ENCODE measurements at regions not wholly inside any gene's neighbourhood (a gene's known extent, or its start where the extent isn't known, plus 50 kb on each side); places are given as distances from the start of the nearest gene placed in this dataset.

- DNase-seq (ENCODE audit: insufficient read length, low spot score), result no peak
- TF ChIP-seq POLR2AphosphoS5 (IDR thresholded peaks at IDR 0.05; ENCODE audit: low read depth, low read length) (no peak), SPI1 (IDR thresholded peaks at IDR 0.05; ENCODE audit: low read depth, low read length) (no peak), POLR2A (IDR thresholded peaks at IDR 0.05; ENCODE audit: low read depth, low read length) (no peak), PAX5 (IDR thresholded peaks at IDR 0.05; ENCODE audit: insufficient read depth, low read length, severe bottlenecking) (no peak), TAF1 (IDR thresholded peaks at IDR 0.05; ENCODE audit: low read depth, low read length) (no peak), POU2F2 (IDR thresholded peaks at IDR 0.05; ENCODE audit: low read depth, low read length) (no peak)
- no peak for FAIRE-seq
Measured at GRCh38 chr17:17415006-17415405, 61.8 kb upstream of the MED9 start.

- no peak for DNase-seq (ENCODE audit: insufficient read length, low spot score)
Measured at GRCh38 chr17:17416007-17416399, 60.8 kb upstream of the MED9 start.

DNA sequence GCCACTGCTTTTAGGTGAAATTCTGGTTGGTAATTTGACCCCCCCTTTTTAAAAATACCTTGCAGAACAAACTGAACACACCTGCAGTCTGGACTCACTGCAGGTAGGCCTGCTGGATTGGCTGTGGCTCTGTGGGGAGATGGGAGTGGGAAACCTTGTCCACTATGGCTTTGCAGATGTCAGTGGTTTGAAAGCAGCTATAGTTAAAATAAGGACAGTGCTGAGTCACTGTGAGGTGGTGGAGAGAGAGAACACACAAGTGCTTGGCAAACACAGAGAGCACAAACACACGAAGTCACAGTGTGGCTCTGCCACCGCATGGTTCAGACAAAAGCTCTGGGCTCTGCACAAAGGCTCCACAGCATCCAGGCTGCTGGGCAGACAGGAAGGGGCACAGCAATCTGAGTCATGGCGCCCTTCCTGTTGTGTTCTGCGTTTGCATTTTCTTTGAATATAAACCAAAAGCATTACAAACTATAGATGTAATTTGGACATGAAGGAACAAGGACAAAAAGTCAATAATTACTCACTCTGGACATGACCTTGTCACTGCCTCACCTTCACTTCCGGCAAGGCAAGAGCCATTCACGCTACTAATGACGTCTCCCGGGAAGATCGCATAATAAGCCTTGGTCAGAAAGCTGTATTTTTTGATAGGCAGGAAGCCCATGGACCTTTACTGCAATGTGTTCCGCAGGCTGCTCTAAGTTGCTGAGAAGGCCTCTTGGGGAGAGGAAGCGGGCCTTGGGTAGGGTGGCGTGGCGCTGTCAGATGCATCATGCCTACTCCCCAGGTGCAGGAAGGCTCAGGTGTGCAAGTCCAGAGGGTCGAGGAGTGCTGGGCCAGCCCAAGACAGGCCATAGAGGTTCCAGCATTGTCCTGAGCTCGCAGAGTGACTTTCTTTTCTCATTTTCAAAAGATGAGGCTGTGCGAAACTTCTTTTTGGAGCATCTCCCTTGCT lies 60.1 kb upstream of the MED9 start:
- no peak for DNase-seq (ENCODE audit: insufficient read length, low spot score)
- no peak for FAIRE-seq
- TF ChIP-seq TAF1 (IDR thresholded peaks at IDR 0.05; ENCODE audit: low read depth, low read length) (no peak), POLR2AphosphoS5 (IDR thresholded peaks at IDR 0.05; ENCODE audit: low read depth, low read length) (no peak), POU2F2 (IDR thresholded peaks at IDR 0.05; ENCODE audit: low read depth, low read length) (no peak), PAX5 (IDR thresholded peaks at IDR 0.05; ENCODE audit: insufficient read depth, low read length, severe bottlenecking) (no peak), POLR2A (IDR thresholded peaks at IDR 0.05; ENCODE audit: low read depth, low read length) (no peak), SPI1 (IDR thresholded peaks at IDR 0.05; ENCODE audit: low read depth, low read length) (no peak)

More at GRCh38 chr17:17416007-17416399, 60.8 kb upstream of the MED9 start:
- TF ChIP-seq POU2F2 (IDR thresholded peaks at IDR 0.05; ENCODE audit: low read depth, low read length), result no peak
- no peak for TF ChIP-seq POLR2A (IDR thresholded peaks at IDR 0.05; ENCODE audit: low read depth, low read length)
- no peak for TF ChIP-seq SPI1 (IDR thresholded peaks at IDR 0.05; ENCODE audit: low read depth, low read length)
- no peak for TF ChIP-seq TAF1 (IDR thresholded peaks at IDR 0.05; ENCODE audit: low read depth, low read length)
- no peak for TF ChIP-seq PAX5 (IDR thresholded peaks at IDR 0.05; ENCODE audit: insufficient read depth, low read length, severe bottlenecking)
- TF ChIP-seq POLR2AphosphoS5 (IDR thresholded peaks at IDR 0.05; ENCODE audit: low read depth, low read length), result no peak
- FAIRE-seq, result no peak

- no peak for FAIRE-seq
- DNase-seq (ENCODE audit: insufficient read length, low spot score), result no peak
Measured at GRCh38 chr17:17417718-17418181, 59.0 kb upstream of the MED9 start.

DNA sequence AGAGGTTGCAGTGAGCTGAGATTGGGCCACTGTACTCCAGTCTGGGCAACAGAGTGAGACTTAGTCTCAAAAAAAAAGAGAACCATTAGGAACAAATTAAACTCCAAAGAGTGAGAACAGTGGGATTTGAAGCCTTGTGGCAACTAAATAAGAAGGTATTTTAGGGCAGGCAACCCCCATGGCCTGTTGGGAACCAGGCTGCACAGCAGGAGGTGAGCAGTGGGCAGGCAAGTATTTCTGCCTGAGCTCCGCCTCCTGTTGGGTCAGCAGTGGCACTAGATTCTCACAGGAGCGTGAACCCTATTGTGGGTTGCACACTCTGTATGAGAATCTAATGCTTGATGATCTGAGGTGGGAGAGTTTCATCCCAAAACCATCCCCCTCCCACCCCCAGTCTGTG lies 57.6 kb upstream of the MED9 start:
- FAIRE-seq (no peak), DNase-seq (ENCODE audit: insufficient read length, low spot score) (no peak)
- TF ChIP-seq POLR2A (IDR thresholded peaks at IDR 0.05; ENCODE audit: low read depth, low read length) (no peak), POLR2AphosphoS5 (IDR thresholded peaks at IDR 0.05; ENCODE audit: low read depth, low read length) (no peak), TAF1 (IDR thresholded peaks at IDR 0.05; ENCODE audit: low read depth, low read length) (no peak), SPI1 (IDR thresholded peaks at IDR 0.05; ENCODE audit: low read depth, low read length) (no peak), PAX5 (IDR thresholded peaks at IDR 0.05; ENCODE audit: insufficient read depth, low read length, severe bottlenecking) (no peak), POU2F2 (IDR thresholded peaks at IDR 0.05; ENCODE audit: low read depth, low read length) (no peak)

More at GRCh38 chr17:17417718-17418181, 59.0 kb upstream of the MED9 start:
- no peak for TF ChIP-seq SPI1 (IDR thresholded peaks at IDR 0.05; ENCODE audit: low read depth, low read length)
- no peak for TF ChIP-seq POLR2A (IDR thresholded peaks at IDR 0.05; ENCODE audit: low read depth, low read length)
- no peak for TF ChIP-seq PAX5 (IDR thresholded peaks at IDR 0.05; ENCODE audit: insufficient read depth, low read length, severe bottlenecking)
- TF ChIP-seq POU2F2 (IDR thresholded peaks at IDR 0.05; ENCODE audit: low read depth, low read length), result no peak
- TF ChIP-seq TAF1 (IDR thresholded peaks at IDR 0.05; ENCODE audit: low read depth, low read length), result no peak
- TF ChIP-seq POLR2AphosphoS5 (IDR thresholded peaks at IDR 0.05; ENCODE audit: low read depth, low read length), result no peak

DNA sequence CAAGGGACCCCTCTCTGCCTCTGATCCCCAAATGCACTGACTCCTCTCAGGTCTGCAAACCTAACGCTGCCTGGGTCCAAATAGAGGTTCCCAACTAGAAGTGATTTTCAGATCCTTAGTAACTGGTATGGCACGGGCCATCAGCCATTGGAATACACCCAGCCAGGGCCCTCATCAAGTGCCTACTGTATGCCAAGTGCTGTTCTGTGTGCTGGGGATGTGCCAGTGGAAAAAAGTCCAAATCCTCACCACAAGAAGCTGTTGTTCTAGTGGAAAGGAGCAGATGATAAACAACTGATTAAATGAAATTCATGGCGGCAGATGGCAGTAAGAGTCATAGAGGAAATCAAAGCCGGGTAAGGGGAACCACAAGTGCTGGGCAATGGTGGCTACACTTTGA lies 57.2 kb upstream of the MED9 start:
- TF ChIP-seq PAX5 (IDR thresholded peaks at IDR 0.05; ENCODE audit: insufficient read depth, low read length, severe bottlenecking) (no peak), POLR2AphosphoS5 (IDR thresholded peaks at IDR 0.05; ENCODE audit: low read depth, low read length) (no peak)
- FAIRE-seq, result no peak

GRCh38 chr17:17420082-17420481 lies 56.7 kb upstream of the MED9 start:
- DNase-seq (ENCODE audit: insufficient read length, low spot score) (no peak), FAIRE-seq (no peak)
- TF ChIP-seq POLR2AphosphoS5 (IDR thresholded peaks at IDR 0.05; ENCODE audit: low read depth, low read length) (no peak), POU2F2 (IDR thresholded peaks at IDR 0.05; ENCODE audit: low read depth, low read length) (no peak), SPI1 (IDR thresholded peaks at IDR 0.05; ENCODE audit: low read depth, low read length) (no peak), PAX5 (IDR thresholded peaks at IDR 0.05; ENCODE audit: insufficient read depth, low read length, severe bottlenecking) (no peak), POLR2A (IDR thresholded peaks at IDR 0.05; ENCODE audit: low read depth, low read length) (no peak), TAF1 (IDR thresholded peaks at IDR 0.05; ENCODE audit: low read depth, low read length) (no peak)

More for the DNA sequence above, 57.2 kb upstream of the MED9 start:
- no peak for DNase-seq (ENCODE audit: insufficient read length, low spot score)

DNA sequence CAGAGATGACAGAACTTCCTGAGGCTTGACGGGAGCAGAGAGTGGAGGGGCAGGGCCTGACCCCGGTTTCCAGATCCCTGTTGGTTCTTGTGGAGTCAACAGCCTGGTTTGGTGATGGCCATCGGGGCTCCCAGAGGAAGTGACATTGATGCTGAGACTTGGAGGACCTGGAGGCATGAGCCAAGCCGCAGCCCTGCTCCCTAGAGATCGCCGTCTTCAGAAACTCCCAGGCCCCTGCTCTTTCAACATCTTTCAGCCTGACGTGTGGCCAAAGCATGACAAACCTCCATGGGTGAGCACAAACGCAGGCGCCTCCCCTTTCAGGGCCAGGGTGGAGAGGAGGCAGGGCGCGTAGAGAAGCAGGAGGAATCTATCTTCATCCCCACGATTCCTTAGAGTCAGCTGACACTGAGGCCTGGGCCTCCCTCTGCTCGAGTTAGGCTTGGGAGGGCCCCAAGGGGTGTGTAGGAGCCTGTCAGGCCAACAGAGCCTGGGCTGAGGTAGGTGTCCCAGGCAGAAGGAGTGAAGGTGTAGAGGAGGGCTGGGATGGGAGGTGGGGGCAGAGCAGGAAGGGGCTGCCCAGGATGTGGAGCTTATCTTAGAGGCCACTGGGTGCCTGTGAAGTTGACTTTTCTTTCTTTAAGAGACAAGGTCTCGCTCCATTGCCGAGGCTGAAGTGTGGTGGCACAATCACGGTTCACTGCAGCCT lies 56.1 kb upstream of the MED9 start:
- TF ChIP-seq POLR2A (IDR thresholded peaks at IDR 0.05; ENCODE audit: low read depth, low read length), result no peak
- no peak for TF ChIP-seq POLR2AphosphoS5 (IDR thresholded peaks at IDR 0.05; ENCODE audit: low read depth, low read length)
- TF ChIP-seq POU2F2 (IDR thresholded peaks at IDR 0.05; ENCODE audit: low read depth, low read length), result no peak
- TF ChIP-seq SPI1 (IDR thresholded peaks at IDR 0.05; ENCODE audit: low read depth, low read length), result no peak
- TF ChIP-seq TAF1 (IDR thresholded peaks at IDR 0.05; ENCODE audit: low read depth, low read length), result no peak
- no peak for TF ChIP-seq PAX5 (IDR thresholded peaks at IDR 0.05; ENCODE audit: insufficient read depth, low read length, severe bottlenecking)
- FAIRE-seq (no peak), DNase-seq (ENCODE audit: insufficient read length, low spot score) (no peak)
